ENCODE measurements at regions not wholly inside any gene's neighbourhood (a gene's known extent, or its start where the extent isn't known, plus 50 kb on each side); places are given as distances from the start of the nearest gene placed in this dataset.

DNA sequence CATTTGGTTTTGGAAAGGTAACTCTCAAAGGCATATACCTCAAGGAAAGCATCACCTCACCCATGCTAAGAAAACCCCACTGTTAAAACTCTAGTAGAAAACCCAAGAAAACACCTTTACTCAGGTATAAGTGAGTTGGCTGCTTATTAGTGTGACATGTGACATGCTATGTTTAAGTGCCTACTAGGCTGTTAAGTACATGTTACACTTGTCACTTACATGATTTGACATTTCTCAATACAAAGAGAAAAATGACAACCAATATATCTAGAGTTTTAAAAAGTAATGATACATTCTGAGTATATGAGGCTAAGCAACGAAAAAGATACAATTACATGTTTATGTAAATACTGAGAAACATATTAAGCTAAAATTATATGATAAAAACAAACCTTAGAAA lies 1548.3 kb upstream of the TENM3 start:
- TF ChIP-seq CTCF (conservative IDR thresholded peaks at IDR 0.05): no peak
- no peak for TF ChIP-seq ZFX (IDR thresholded peaks at IDR 0.05)

Data from C4-2B (cell line).